ENCODE measurements at regions not wholly inside any gene's neighbourhood (a gene's known extent, or its start where the extent isn't known, plus 50 kb on each side); places are given as distances from the start of the nearest gene placed in this dataset.

- TF ChIP-seq CTCF (conservative IDR thresholded peaks at IDR 0.05) (no peak), ZFX (IDR thresholded peaks at IDR 0.05) (no peak)
Measured at GRCh38 chr12:128073937-128074336, 193.0 kb upstream of the TMEM132C start.
